Astrocyte (in vitro differentiated cells and primary cell): ENCODE measurements at regions not wholly inside any gene's neighbourhood (a gene's known extent, or its start where the extent isn't known, plus 50 kb on each side); places are given as distances from the start of the nearest gene placed in this dataset.

ENCODE experiments used
- CTCF ChIP-seq: IDR thresholded peaks from 2 replicates; pipeline ENCODE4 v1.5.1; 2011; ENCODE audit warnings: low read depth, mild to moderate bottlenecking, inconsistent platforms, low read length, moderate library complexity; ENCODE audit not compliant: insufficient read depth
- EZH2 ChIP-seq: IDR thresholded peaks from 2 replicates; pipeline ENCODE4 v1.6.1; 2012; ENCODE audit warnings: mild to moderate bottlenecking, low read length, inconsistent platforms; ENCODE audit not compliant: insufficient read depth

GRCh38 chr2:8101614-8102277, 580.1 kb upstream of the ID2 start:
- TF ChIP-seq EZH2 (no peak), CTCF (no peak)
